ENCODE measurements at regions not wholly inside any gene's neighbourhood (a gene's known extent, or its start where the extent isn't known, plus 50 kb on each side); places are given as distances from the start of the nearest gene placed in this dataset.

DNA sequence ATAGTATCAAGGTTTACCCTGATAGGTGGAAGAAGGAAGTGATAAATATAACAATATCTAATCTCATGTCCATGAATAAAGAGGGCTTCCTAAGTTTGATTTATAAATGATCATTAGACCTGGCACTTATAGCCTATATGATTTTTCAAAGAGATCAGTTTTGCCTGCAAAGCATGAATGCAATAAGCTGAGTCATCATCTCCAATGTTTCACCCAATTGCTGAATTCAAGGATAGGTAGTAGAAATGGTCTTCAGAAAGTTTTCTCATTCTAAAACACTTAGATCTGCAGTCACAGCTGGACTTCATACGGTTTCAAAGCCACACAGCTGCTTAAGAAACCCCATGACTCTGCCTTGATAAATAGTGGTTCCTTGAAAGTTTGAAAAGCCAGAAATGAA is 1722.8 kb downstream of the MAT2B start:
- TF ChIP-seq FOS (IDR thresholded peaks at IDR 0.05; ENCODE audit: borderline replicate concordance, insufficient read depth, low read length) (no peak), GATA2 (IDR thresholded peaks at IDR 0.05; ENCODE audit: insufficient read depth, insufficient read length, low read depth, low read length) (no peak)
- TF ChIP-seq, protein P1, sequence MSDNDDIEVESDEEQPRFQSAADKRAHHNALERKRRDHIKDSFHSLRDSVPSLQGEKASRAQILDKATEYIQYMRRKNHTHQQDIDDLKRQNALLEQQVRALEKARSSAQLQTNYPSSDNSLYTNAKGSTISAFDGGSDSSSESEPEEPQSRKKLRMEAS (IDR thresholded peaks at IDR 0.05; ENCODE audit: insufficient read depth, insufficient read length): no peak
- BruUV-seq (replicated peaks): no TSS peak
- dilution Hi-C loops (cut with MboI; ENCODE audit: extremely low pct_ligation_motif_present, low sequenced_read_pairs): no loop called here
- Histone ChIP-seq H3K9ac (replicated peaks; ENCODE audit: extremely low read depth, insufficient read depth, low read length) (no peak overlapping the region), H4K20me1 (replicated peaks; ENCODE audit: control insufficient read depth, extremely low read depth, insufficient read depth, low read length) (no peaks in the 10 kb centered on the region), H3K4me1 (ENCODE audit: control insufficient read depth, extremely low read depth, insufficient read depth, low read length) (no peaks in the 10 kb centered on the region), H3K9me1 (replicated peaks; ENCODE audit: control insufficient read depth, extremely low read depth, insufficient read depth, low read length) (no peaks in the 10 kb centered on the region), H3K27me3 (ENCODE audit: control insufficient read depth in 2 of 2, insufficient read depth in 2 of 2, low read length in 2 of 2) (no peaks in the 10 kb centered on the region), H3K9me3 (replicated peaks; ENCODE audit: control insufficient read depth, insufficient read depth, low read length) (no peaks in the 10 kb centered on the region), H3K27ac (ENCODE audit: insufficient read depth, low read depth, low read length) (no peak overlapping the region), H2AFZ (ENCODE audit: low read depth, low read length) (no peak overlapping the region), H3K79me2 (ENCODE audit: control insufficient read depth, insufficient read depth, low read length) (no peaks in the 10 kb centered on the region), H3K4me2 (ENCODE audit: insufficient read depth, low read length) (no peak overlapping the region), H3K36me3 (ENCODE audit: control insufficient read depth in 2 of 2, extremely low read depth in 1 of 2, insufficient read depth in 2 of 2, low read length in 2 of 2) (no peaks in the 10 kb centered on the region), H3K4me3 (replicated peaks in 1 of 3; ENCODE audit: insufficient read depth in 1 of 3, low read depth in 1 of 3, low read length in 3 of 3) (no peak overlapping the region)
- DNase-seq (ENCODE audit: low read depth, low spot score) (no peak), FAIRE-seq (no peak)
- intact Hi-C loops (cut with micrococcal nuclease): no loop called here
- CTCF ChIA-PET: no interaction called here
- POLR2A ChIA-PET: no interaction called here

DNA sequence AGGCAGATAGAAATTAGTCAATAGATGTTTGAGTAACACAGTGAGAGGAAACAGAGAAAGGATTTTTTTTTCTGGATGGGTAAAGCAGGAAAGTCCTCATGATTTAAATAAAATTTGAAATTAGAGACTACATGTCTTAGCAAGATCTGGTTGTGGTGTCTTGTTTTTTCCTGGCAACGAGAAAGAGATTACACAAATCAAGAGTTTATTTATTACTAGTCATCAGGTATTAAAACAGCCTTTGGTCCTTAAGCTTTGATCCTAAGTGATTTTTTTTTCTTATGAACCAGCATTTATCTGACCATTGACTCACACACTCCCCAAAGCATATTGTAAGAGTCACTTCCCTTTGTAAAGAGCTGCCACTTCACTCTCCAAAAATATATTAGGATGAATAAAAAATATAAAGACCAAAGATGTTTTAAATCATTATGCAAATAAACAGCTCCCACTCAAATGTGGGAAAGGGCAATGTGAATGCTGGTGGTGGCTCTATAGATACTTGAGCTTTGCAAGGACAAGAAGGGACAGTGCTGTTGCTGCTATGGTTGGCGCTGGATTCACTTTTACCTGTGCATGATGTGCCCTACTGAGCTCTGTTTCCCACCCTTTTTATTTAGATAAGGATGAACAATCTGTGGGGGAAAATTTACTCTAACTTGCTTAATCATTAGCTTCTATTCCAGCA is 1726.5 kb downstream of the MAT2B start:
- Histone ChIP-seq H3K9me1 (replicated peaks; ENCODE audit: control insufficient read depth, extremely low read depth, insufficient read depth, low read length) (no peaks in the 10 kb centered on the region), H2AFZ (ENCODE audit: low read depth, low read length) (no peak overlapping the region), H3K4me2 (ENCODE audit: insufficient read depth, low read length) (no peak overlapping the region), H3K4me1 (ENCODE audit: control insufficient read depth, extremely low read depth, insufficient read depth, low read length) (no peaks in the 10 kb centered on the region), H3K4me3 (replicated peaks in 1 of 3; ENCODE audit: insufficient read depth in 1 of 3, low read depth in 1 of 3, low read length in 3 of 3) (no peak overlapping the region), H3K9ac (replicated peaks; ENCODE audit: extremely low read depth, insufficient read depth, low read length) (no peak overlapping the region), H4K20me1 (replicated peaks; ENCODE audit: control insufficient read depth, extremely low read depth, insufficient read depth, low read length) (no peaks in the 10 kb centered on the region), H3K27me3 (ENCODE audit: control insufficient read depth in 2 of 2, insufficient read depth in 2 of 2, low read length in 2 of 2) (no peaks in the 10 kb centered on the region), H3K9me3 (replicated peaks; ENCODE audit: control insufficient read depth, insufficient read depth, low read length) (no peaks in the 10 kb centered on the region), H3K27ac (ENCODE audit: insufficient read depth, low read depth, low read length) (no peak overlapping the region), H3K79me2 (ENCODE audit: control insufficient read depth, insufficient read depth, low read length) (no peaks in the 10 kb centered on the region), H3K36me3 (ENCODE audit: control insufficient read depth in 2 of 2, extremely low read depth in 1 of 2, insufficient read depth in 2 of 2, low read length in 2 of 2) (no peaks in the 10 kb centered on the region)
- ChIA-PET CTCF (no interaction called here), POLR2A (no interaction called here)
- intact Hi-C loops (cut with micrococcal nuclease): no loop called here
- TF ChIP-seq FOS (IDR thresholded peaks at IDR 0.05; ENCODE audit: borderline replicate concordance, insufficient read depth, low read length): no peak
- BruUV-seq (replicated peaks): no TSS peak
- FAIRE-seq (no peak), DNase-seq (ENCODE audit: low read depth, low spot score) (no peak)
- dilution Hi-C loops (cut with MboI; ENCODE audit: extremely low pct_ligation_motif_present, low sequenced_read_pairs): no loop called here

All from endothelial cell of umbilical vein (primary cell).